SK-N-SH (cell line): ENCODE measurements at regions not wholly inside any gene's neighbourhood (a gene's known extent, or its start where the extent isn't known, plus 50 kb on each side); places are given as distances from the start of the nearest gene placed in this dataset.

ENCODE experiments used
- CTCF ChIA-PET: fragments of 300-600, 350-600 bp; formaldehyde crosslinking; extraction: SDS; loops from one replicate; lab custom pipeline; 2021; lab: Yijun Ruan, JAX
- POLR2A ChIA-PET: fragments of 350-600 bp; sonication (Branson Sonifier 250); formaldehyde crosslinking; extraction: SDS; loops from one replicate; lab custom pipeline; 2020; ENCODE audit warnings: antibody characterized with exemption, inconsistent platforms; lab: Yijun Ruan, JAX
- DNase-seq: peaks from one replicate; pipeline ENCODE4 v3.0.0; 2012
- H2AFZ ChIP-seq: fragments of 200-600 bp; sonication (generic); 2 replicates; pipeline ENCODE4 v1.8.1; 2016; ENCODE audit warnings: antibody characterized with exemption, mild to moderate bottlenecking, low read depth
- H3F3A ChIP-seq: fragments of 200-600 bp; sonication (generic); replicated peaks from 2 replicates; pipeline ENCODE3; 2016; ENCODE audit warnings: antibody characterized with exemption, mild to moderate bottlenecking; ENCODE audit not compliant: insufficient read depth
- H3K27ac ChIP-seq, 2 experiments: fragments of 200-500 bp in 1 of 2; fragments of 200-600 bp in 1 of 2; sonication (Bioruptor generic) in 1 of 2; sonication (generic), shearing (Covaris generic) in 1 of 2; 2 replicates each; pipeline versions ENCODE4 v1.5.1 to v1.6.1; 2014 to 2016; ENCODE audit warnings: low read depth in 2 of 2, inconsistent platforms in 1 of 2, low read length in 1 of 2, mild to moderate bottlenecking in 1 of 2, mixed read lengths in 1 of 2
- H3K27me3 ChIP-seq: fragments of 200-600 bp; sonication (generic), shearing (Covaris generic); 2 replicates; pipeline ENCODE4 v1.6.1; 2016; ENCODE audit warnings: mixed run types; ENCODE audit not compliant: insufficient read depth
- H3K36me3 ChIP-seq, 2 experiments: fragments of 200-500 bp in 1 of 2; fragments of 200-600 bp in 1 of 2; sonication (Bioruptor generic) in 1 of 2; sonication (generic) in 1 of 2; replicated peaks in 1 of 2; 2 replicates each; pipeline versions ENCODE3 to v1.5.1; 2014 to 2016; ENCODE audit warnings: low read length in 1 of 2, mild to moderate bottlenecking in 1 of 2; ENCODE audit not compliant: insufficient read depth in 2 of 2, control insufficient read depth in 1 of 2
- H3K4me1 ChIP-seq, 2 experiments: fragments of 200-500 bp in 1 of 2; fragments of 200-600 bp in 1 of 2; sonication (Bioruptor generic) in 1 of 2; sonication (generic), shearing (Covaris generic) in 1 of 2; 2 replicates each; pipeline versions ENCODE4 v1.5.1 to v1.6.1; 2014 to 2016; ENCODE audit warnings: low read depth in 1 of 2, low read length in 1 of 2, mixed run types in 1 of 2; ENCODE audit not compliant: insufficient read depth in 2 of 2, control insufficient read depth in 1 of 2
- H3K4me2 ChIP-seq: fragments of 200-600 bp; sonication (generic), shearing (Covaris generic); 2 replicates; pipeline ENCODE4 v1.6.1; 2017; ENCODE audit warnings: mixed run types
- H3K4me3 ChIP-seq, 2 experiments: fragments of 200-500 bp in 1 of 2; fragments of 200-600 bp in 1 of 2; sonication (Bioruptor generic) in 1 of 2; sonication (generic), shearing (Covaris generic) in 1 of 2; 2 replicates each; pipeline versions ENCODE4 v1.5.1 to v1.8.1; 2014 to 2016; ENCODE audit warnings: low read depth in 2 of 2, inconsistent platforms in 1 of 2, low read length in 1 of 2, mild to moderate bottlenecking in 1 of 2, mixed read lengths in 1 of 2, moderate library complexity in 1 of 2
- H3K79me2 ChIP-seq: fragments of 200-600 bp; sonication (generic); 2 replicates; pipeline ENCODE4 v1.8.1; 2017; ENCODE audit warnings: mild to moderate bottlenecking; ENCODE audit not compliant: insufficient read depth
- H3K9ac ChIP-seq: fragments of 200-600 bp; sonication (generic); 2 replicates; pipeline ENCODE4 v1.6.1; 2017; ENCODE audit warnings: mixed run types
- H3K9me2 ChIP-seq: fragments of 200-600 bp; sonication (generic); 2 replicates; pipeline ENCODE4 v1.6.1; 2017; ENCODE audit warnings: mixed run types
- H3K9me3 ChIP-seq: fragments of 200-600 bp; sonication (generic); 2 replicates; pipeline ENCODE4 v1.6.1; 2017; ENCODE audit warnings: mixed run types, mild to moderate bottlenecking, moderate library complexity
- H4K20me1 ChIP-seq: fragments of 200-600 bp; sonication (generic); 2 replicates; pipeline ENCODE4 v1.6.1; 2017; ENCODE audit warnings: mild to moderate bottlenecking, mixed run types; ENCODE audit not compliant: insufficient read depth
- CHD2 ChIP-seq: fragments of 150-350 bp; IDR thresholded peaks from 2 replicates; pipeline ENCODE4 v1.6.1; 2018; ENCODE audit warnings: low read length; ENCODE audit not compliant: partially characterized antibody
- ELF1 ChIP-seq: IDR thresholded peaks from 2 replicates; pipeline ENCODE4 v1.4.0; 2012
- EZH2phosphoT487 ChIP-seq: fragments of 200-600 bp; sonication (generic); IDR thresholded peaks from 2 replicates; pipeline ENCODE4 v1.6.1; 2017; ENCODE audit warnings: low read depth, mixed run types, mild to moderate bottlenecking, antibody characterized with exemption, moderate library complexity, borderline replicate concordance
- FOSL2 ChIP-seq: IDR thresholded peaks from 2 replicates; pipeline ENCODE4 v1.4.0; 2012; ENCODE audit warnings: low read depth, mild to moderate bottlenecking, moderate library complexity, borderline replicate concordance
- FOXJ3 ChIP-seq: sonication (generic); formaldehyde crosslinking; IDR thresholded peaks from 2 replicates; pipeline ENCODE4 v1.5.1; 2020; ENCODE audit warnings: mild to moderate bottlenecking, missing genetic modification reagents
- FOXM1 ChIP-seq: IDR thresholded peaks from 2 replicates; pipeline ENCODE4 v1.4.0; 2012; ENCODE audit warnings: low read depth, mild to moderate bottlenecking
- GABPA ChIP-seq: IDR thresholded peaks from 2 replicates; pipeline ENCODE4 v1.4.0; 2012; ENCODE audit warnings: low read depth, mild to moderate bottlenecking
- GATA2 ChIP-seq: sonication (generic); formaldehyde crosslinking; IDR thresholded peaks from 2 replicates; pipeline ENCODE4 v1.5.0; 2020; ENCODE audit warnings: mild to moderate bottlenecking, missing genetic modification reagents
- JUND ChIP-seq: IDR thresholded peaks from 2 replicates; pipeline ENCODE4 v1.4.0; 2012
- MXI1 ChIP-seq: IDR thresholded peaks from 2 replicates; pipeline ENCODE4 v1.6.1; 2012; ENCODE audit warnings: mild to moderate bottlenecking, low read depth, low read length, improper control_type of control experiment
- POLR2AphosphoS5 ChIP-seq: IDR thresholded peaks from 2 replicates; pipeline ENCODE4 v1.6.1; 2012; ENCODE audit warnings: low read depth, low read length
- RCOR1 ChIP-seq: fragments of 150-350 bp; IDR thresholded peaks from 2 replicates; pipeline ENCODE4 v1.6.1; 2017; ENCODE audit warnings: antibody characterized with exemption, low read length
- RFX5 ChIP-seq: IDR thresholded peaks from 2 replicates; pipeline ENCODE4 v1.6.1; 2012; ENCODE audit warnings: mild to moderate bottlenecking, improper control_type of control experiment, low read length
- RXRA ChIP-seq: IDR thresholded peaks from 2 replicates; pipeline ENCODE4 v1.4.0; 2012; ENCODE audit warnings: low read depth, mild to moderate bottlenecking, borderline replicate concordance
- SIN3A ChIP-seq: IDR thresholded peaks from 2 replicates; pipeline ENCODE4 v1.6.1; 2012; ENCODE audit warnings: low read depth, mild to moderate bottlenecking, low read length, moderate library complexity, borderline replicate concordance
- SMC3 ChIP-seq: IDR thresholded peaks from 2 replicates; pipeline ENCODE4 v1.6.1; 2012; ENCODE audit warnings: low read depth, low read length, improper control_type of control experiment
- TAF1 ChIP-seq: IDR thresholded peaks from 2 replicates; pipeline ENCODE4 v1.6.1; 2012; ENCODE audit warnings: low read depth, mild to moderate bottlenecking, low read length, moderate library complexity, borderline replicate concordance
- TCF12 ChIP-seq: IDR thresholded peaks from 2 replicates; pipeline ENCODE4 v1.4.0; 2012
- TEAD4 ChIP-seq: IDR thresholded peaks from 2 replicates; pipeline ENCODE4 v1.4.0; 2012; ENCODE audit warnings: mild to moderate bottlenecking, borderline replicate concordance; ENCODE audit not compliant: insufficient read depth
- WGBS: methylation state at CpG from one replicate; pipeline ENCODE4 v1.1.6; 2017; ENCODE audit warnings: low lambda C conversion rate; 5-methylcytosine and 5-hydroxymethylcytosine counted together
- TF ChIP-seq, protein P1 (sequence below): IDR thresholded peaks from 2 replicates; pipeline ENCODE4; 2012
- TF ChIP-seq, protein P2 (sequence below): fragments of 150-350 bp; IDR thresholded peaks from 2 replicates; pipeline ENCODE4 v1.6.1; 2016; ENCODE audit warnings: mild to moderate bottlenecking, low read depth, low read length
- TF ChIP-seq, protein P3 (sequence below): fragments of 150-350 bp; IDR thresholded peaks from 2 replicates; pipeline ENCODE4 v1.6.1; 2017; ENCODE audit warnings: antibody characterized with exemption, low read length, low read depth, borderline replicate concordance
- TF ChIP-seq, protein P4 (sequence below): IDR thresholded peaks from 2 replicates; pipeline ENCODE4 v1.4.0; 2012; ENCODE audit warnings: low read depth

DNA sequence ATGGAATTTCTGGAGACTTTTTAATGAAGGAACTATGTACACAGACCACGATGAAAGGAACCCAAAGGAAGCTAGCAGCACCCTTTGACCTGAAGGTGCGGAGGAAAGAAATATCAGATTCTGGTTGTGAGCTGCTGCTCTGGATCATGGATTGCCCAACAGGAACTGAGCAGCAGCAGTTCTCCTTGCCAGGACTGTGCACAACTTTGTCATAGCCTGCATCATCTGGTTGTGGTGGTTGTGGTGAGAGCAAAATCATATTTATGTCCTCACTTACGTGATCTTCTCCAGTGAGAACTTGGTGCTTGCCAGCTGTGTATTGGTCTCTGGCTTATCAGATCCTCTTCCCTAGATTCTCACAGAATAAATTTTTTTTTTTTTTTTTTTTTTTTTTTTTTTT is 70.7 kb upstream of the LPAR1 start:
- no peak for DNase-seq
- no peak overlapping the region for H2AFZ ChIP-seq
- no peaks in the 10 kb centered on the region for H3K36me3 ChIP-seq
- WGBS, result 80% methylated on average over 3 of the region's 3 CpGs
- H3K79me2 ChIP-seq, result no peaks in the 10 kb centered on the region
- H3K4me1 ChIP-seq, result no peaks in the 10 kb centered on the region; a peak in 1 of 4 replicates
- no peak overlapping the region for H3K4me2 ChIP-seq
- no peaks in the 10 kb centered on the region for H4K20me1 ChIP-seq
- TF ChIP-seq, protein P1, sequence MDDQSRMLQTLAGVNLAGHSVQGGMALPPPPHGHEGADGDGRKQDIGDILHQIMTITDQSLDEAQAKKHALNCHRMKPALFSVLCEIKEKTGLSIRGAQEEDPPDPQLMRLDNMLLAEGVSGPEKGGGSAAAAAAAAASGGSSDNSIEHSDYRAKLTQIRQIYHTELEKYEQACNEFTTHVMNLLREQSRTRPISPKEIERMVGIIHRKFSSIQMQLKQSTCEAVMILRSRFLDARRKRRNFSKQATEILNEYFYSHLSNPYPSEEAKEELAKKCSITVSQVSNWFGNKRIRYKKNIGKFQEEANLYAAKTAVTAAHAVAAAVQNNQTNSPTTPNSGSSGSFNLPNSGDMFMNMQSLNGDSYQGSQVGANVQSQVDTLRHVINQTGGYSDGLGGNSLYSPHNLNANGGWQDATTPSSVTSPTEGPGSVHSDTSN, result no peak
- TF ChIP-seq FOSL2 (no peak), JUND (no peak), RXRA (no peak), RCOR1 (no peak), TCF12 (no peak), EZH2phosphoT487 (no peak), POLR2AphosphoS5 (no peak), CHD2 (no peak), GATA2 (no peak)
- TF ChIP-seq, protein P2, sequence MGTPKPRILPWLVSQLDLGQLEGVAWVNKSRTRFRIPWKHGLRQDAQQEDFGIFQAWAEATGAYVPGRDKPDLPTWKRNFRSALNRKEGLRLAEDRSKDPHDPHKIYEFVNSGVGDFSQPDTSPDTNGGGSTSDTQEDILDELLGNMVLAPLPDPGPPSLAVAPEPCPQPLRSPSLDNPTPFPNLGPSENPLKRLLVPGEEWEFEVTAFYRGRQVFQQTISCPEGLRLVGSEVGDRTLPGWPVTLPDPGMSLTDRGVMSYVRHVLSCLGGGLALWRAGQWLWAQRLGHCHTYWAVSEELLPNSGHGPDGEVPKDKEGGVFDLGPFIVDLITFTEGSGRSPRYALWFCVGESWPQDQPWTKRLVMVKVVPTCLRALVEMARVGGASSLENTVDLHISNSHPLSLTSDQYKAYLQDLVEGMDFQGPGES, result no peak
- TF ChIP-seq, protein P3, sequence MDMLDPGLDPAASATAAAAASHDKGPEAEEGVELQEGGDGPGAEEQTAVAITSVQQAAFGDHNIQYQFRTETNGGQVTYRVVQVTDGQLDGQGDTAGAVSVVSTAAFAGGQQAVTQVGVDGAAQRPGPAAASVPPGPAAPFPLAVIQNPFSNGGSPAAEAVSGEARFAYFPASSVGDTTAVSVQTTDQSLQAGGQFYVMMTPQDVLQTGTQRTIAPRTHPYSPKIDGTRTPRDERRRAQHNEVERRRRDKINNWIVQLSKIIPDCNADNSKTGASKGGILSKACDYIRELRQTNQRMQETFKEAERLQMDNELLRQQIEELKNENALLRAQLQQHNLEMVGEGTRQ, result no peak
- H3F3A ChIP-seq, result no peaks in the 10 kb centered on the region
- H3K9me2 ChIP-seq, result no peaks in the 10 kb centered on the region
- ChIA-PET CTCF (interaction anchor here (0.6 to 1.0 kb wide), 2 partner anchors 14 to 24 kb away, joined by 3 read pairs; no protein-coding TSS in a partner anchor), POLR2A (no interaction called here)
- no peaks in the 10 kb centered on the region for H3K27me3 ChIP-seq
- no peaks in the 10 kb centered on the region for H3K9me3 ChIP-seq
- H3K27ac ChIP-seq, result no peak overlapping the region
- no peak overlapping the region for H3K4me3 ChIP-seq
- no peak overlapping the region for H3K9ac ChIP-seq

- 83% methylated on average over 7 of the region's 9 CpGs for WGBS
- H3K4me2 ChIP-seq, result no peak overlapping the region
- no peak overlapping the region for H2AFZ ChIP-seq
- TF ChIP-seq FOXJ3 (CRISPR knock-in tag) (no peak), MXI1 (no peak), ELF1 (no peak), FOXM1 (no peak), TEAD4 (no peak), EZH2phosphoT487 (no peak), TCF12 (no peak), SMC3 (no peak), FOSL2 (no peak), GABPA (no peak), TAF1 (no peak), RFX5 (no peak), SIN3A (no peak)
- TF ChIP-seq, protein P1, result no peak
- TF ChIP-seq, protein P2, result no peak
- TF ChIP-seq, protein P4, sequence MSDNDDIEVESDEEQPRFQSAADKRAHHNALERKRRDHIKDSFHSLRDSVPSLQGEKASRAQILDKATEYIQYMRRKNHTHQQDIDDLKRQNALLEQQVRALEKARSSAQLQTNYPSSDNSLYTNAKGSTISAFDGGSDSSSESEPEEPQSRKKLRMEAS, result no peak
Observed at GRCh38 chr9:111107141-111107540, 68.9 kb upstream of the LPAR1 start.

More at GRCh38 chr9:111107141-111107540, 68.9 kb upstream of the LPAR1 start:
- H3K9ac ChIP-seq, result no peak overlapping the region
- H3K4me1 ChIP-seq, result no peaks in the 10 kb centered on the region
- no peaks in the 10 kb centered on the region for H3K27me3 ChIP-seq
- H3K79me2 ChIP-seq, result no peaks in the 10 kb centered on the region
- no peaks in the 10 kb centered on the region for H3K36me3 ChIP-seq
- no peaks in the 10 kb centered on the region for H4K20me1 ChIP-seq
- no peak overlapping the region for H3K27ac ChIP-seq
- H3K9me3 ChIP-seq, result no peaks in the 10 kb centered on the region
- no peaks in the 10 kb centered on the region for H3K9me2 ChIP-seq
- no peak for DNase-seq
- no peak overlapping the region for H3K4me3 ChIP-seq
- CTCF ChIA-PET, result no interaction called here
- no peaks in the 10 kb centered on the region for H3F3A ChIP-seq
- POLR2A ChIA-PET, result no interaction called here
